ENCODE measurements at regions not wholly inside any gene's neighbourhood (a gene's known extent, or its start where the extent isn't known, plus 50 kb on each side); places are given as distances from the start of the nearest gene placed in this dataset.

DNA sequence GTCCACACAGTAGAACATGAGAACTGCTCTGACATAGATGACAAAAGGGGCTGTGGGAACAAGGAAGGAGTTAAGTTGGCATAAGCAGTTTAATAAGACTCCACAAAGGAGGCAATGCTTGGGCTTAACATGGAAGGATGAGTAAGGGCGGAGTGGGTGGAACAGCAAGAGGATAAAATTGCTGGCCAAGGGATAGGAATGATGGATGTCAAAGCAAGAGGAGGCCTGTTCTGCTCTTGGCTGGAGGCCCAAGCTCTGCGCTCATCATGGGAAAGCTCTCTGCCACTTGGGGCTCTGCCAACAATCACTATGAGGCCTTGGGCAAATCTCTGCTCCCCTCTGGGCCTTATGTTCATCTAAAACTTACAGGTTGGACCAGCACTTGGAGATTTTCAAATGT is 98.3 kb upstream of the CAMK1G start:
- TF ChIP-seq, protein P1, sequence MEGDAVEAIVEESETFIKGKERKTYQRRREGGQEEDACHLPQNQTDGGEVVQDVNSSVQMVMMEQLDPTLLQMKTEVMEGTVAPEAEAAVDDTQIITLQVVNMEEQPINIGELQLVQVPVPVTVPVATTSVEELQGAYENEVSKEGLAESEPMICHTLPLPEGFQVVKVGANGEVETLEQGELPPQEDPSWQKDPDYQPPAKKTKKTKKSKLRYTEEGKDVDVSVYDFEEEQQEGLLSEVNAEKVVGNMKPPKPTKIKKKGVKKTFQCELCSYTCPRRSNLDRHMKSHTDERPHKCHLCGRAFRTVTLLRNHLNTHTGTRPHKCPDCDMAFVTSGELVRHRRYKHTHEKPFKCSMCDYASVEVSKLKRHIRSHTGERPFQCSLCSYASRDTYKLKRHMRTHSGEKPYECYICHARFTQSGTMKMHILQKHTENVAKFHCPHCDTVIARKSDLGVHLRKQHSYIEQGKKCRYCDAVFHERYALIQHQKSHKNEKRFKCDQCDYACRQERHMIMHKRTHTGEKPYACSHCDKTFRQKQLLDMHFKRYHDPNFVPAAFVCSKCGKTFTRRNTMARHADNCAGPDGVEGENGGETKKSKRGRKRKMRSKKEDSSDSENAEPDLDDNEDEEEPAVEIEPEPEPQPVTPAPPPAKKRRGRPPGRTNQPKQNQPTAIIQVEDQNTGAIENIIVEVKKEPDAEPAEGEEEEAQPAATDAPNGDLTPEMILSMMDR (IDR thresholded peaks at IDR 0.05; ENCODE audit: borderline replicate concordance, extremely low read depth, low read length, poor library complexity, severe bottlenecking) = no peak
- no peak for TF ChIP-seq EZH2 (IDR thresholded peaks at IDR 0.05; ENCODE audit: borderline replicate concordance, low read depth, low read length, severe bottlenecking)

All from DND-41 (cell line).